GM12878 (cell line): ENCODE measurements at regions not wholly inside any gene's neighbourhood (a gene's known extent, or its start where the extent isn't known, plus 50 kb on each side); places are given as distances from the start of the nearest gene placed in this dataset.

ENCODE experiments used
- ATAC-seq: fragments of 200-7000 bp; cut with Tn5 transposase; 3 replicates; pipeline ENCODE4 v1.9.1; 2020; ENCODE audit warnings: mild to moderate bottlenecking, moderate library complexity
- BruUV-seq: library from RNA; stranded (reverse); fragments of 400-500 nt; replicated peaks from 2 replicates; lab custom pipeline; 2021; lab: Mats Ljungman, UMichigan
- CTCF ChIA-PET: fragments of 300-600 bp; sonication (Branson Sonifier 250); formaldehyde crosslinking; extraction: SDS; loops from one replicate; lab custom pipeline; 2021; ENCODE audit warnings: inconsistent platforms; lab: Yijun Ruan, JAX
- POLR2A ChIA-PET: fragments of 350-600 bp; formaldehyde crosslinking; extraction: SDS; loops from one replicate; lab custom pipeline; 2021; ENCODE audit warnings: inconsistent platforms; lab: Charles Lee
- RAD21 ChIA-PET: fragments of 300-600 bp; sonication (Branson Sonifier 250); formaldehyde crosslinking; loops from one replicate; lab custom pipeline; 2023; ENCODE audit warnings: antibody characterized with exemption; ENCODE audit not compliant: unreplicated experiment; lab: Charles Lee
- SMC1A ChIA-PET: fragments of 300-600 bp; sonication (Branson Sonifier 250); formaldehyde crosslinking; loops from one replicate; lab custom pipeline; 2023; ENCODE audit not compliant: unreplicated experiment, uncharacterized antibody; lab: Charles Lee
- DNase-seq: peaks from one replicate; pipeline ENCODE4 v3.0.0-alpha.2; 2011; ENCODE audit warnings: low read depth, low spot score
- FAIRE-seq: peaks from 3 replicates; lab custom pipeline; 2011; peaks lifted over from hg19 to GRCh38; lab: Jason Lieb, UNC
- H2AFZ ChIP-seq: 2 replicates; pipeline ENCODE4 v1.6.0; 2011; ENCODE audit warnings: low read depth, low read length, control low read depth; ENCODE audit not compliant: control insufficient read depth
- H3K27ac ChIP-seq: 2 replicates; pipeline ENCODE4 v1.5.1; 2011; ENCODE audit warnings: control low read depth; ENCODE audit not compliant: control insufficient read depth, insufficient read depth
- H3K27me3 ChIP-seq, 2 experiments: replicated peaks in 1 of 2; 2 replicates each; pipeline versions ENCODE4 v1.6.0 to v1.6.1; 2011; ENCODE audit warnings: low read length in 1 of 2; ENCODE audit not compliant: control insufficient read depth in 2 of 2, insufficient read depth in 2 of 2
- H3K36me3 ChIP-seq, 2 experiments: 2 replicates each; pipeline ENCODE4 v1.5.1; 2011; ENCODE audit warnings: low read length in 1 of 2; ENCODE audit not compliant: control insufficient read depth in 2 of 2, insufficient read depth in 2 of 2
- H3K4me1 ChIP-seq: 2 replicates; pipeline ENCODE4 v1.6.1; 2011; ENCODE audit warnings: mild to moderate bottlenecking, low read length, moderate library complexity, mixed read lengths; ENCODE audit not compliant: control insufficient read depth, insufficient read depth
- H3K4me2 ChIP-seq: 2 replicates; pipeline ENCODE4 v1.6.0; 2011; ENCODE audit warnings: control low read depth; ENCODE audit not compliant: control insufficient read depth, insufficient read depth
- H3K4me3 ChIP-seq: fragments of 200-600 bp; sonication (generic); 2 replicates; pipeline ENCODE4 v1.5.1; 2016
- H3K79me2 ChIP-seq: 2 replicates; pipeline ENCODE4 v1.6.0; 2011; ENCODE audit warnings: low read length; ENCODE audit not compliant: control insufficient read depth, insufficient read depth
- H3K9ac ChIP-seq: 2 replicates; pipeline ENCODE4 v1.8.0; 2011; ENCODE audit warnings: low read length, control low read depth, mixed read lengths; ENCODE audit not compliant: control insufficient read depth, insufficient read depth
- H3K9me3 ChIP-seq: replicated peaks from 3 replicates; pipeline ENCODE4 v1.5.1; 2011; ENCODE audit warnings: mild to moderate bottlenecking, low read length; ENCODE audit not compliant: control insufficient read depth, insufficient read depth
- H4K20me1 ChIP-seq: 2 replicates; pipeline ENCODE4 v1.6.0; 2011; ENCODE audit not compliant: control insufficient read depth, insufficient read depth
- CBX3 ChIP-seq: fragments of 200-600 bp; sonication (generic); IDR thresholded peaks from 2 replicates; pipeline ENCODE4 v1.6.1; 2016; ENCODE audit warnings: low read depth, borderline replicate concordance
- KAT2A ChIP-seq: conservative IDR thresholded peaks from 2 replicates; pipeline ENCODE4 v1.6.1; 2011; ENCODE audit warnings: low read depth, low read length; ENCODE audit not compliant: control insufficient read depth
- NFXL1 ChIP-seq: fragments of 450-650 bp; IDR thresholded peaks from 2 replicates; pipeline ENCODE4 v1.6.1; 2017; ENCODE audit warnings: antibody characterized with exemption, mild to moderate bottlenecking, borderline replicate concordance
- POLR2A ChIP-seq: IDR thresholded peaks from 2 replicates; pipeline ENCODE4 v1.6.1; 2011; ENCODE audit warnings: low read depth, mild to moderate bottlenecking, low read length
- POU2F2 ChIP-seq: IDR thresholded peaks from 3 replicates; pipeline ENCODE4 v1.6.1; 2011; ENCODE audit warnings: low read depth, mild to moderate bottlenecking, low read length, borderline replicate concordance
- TAF1 ChIP-seq: IDR thresholded peaks from 2 replicates; pipeline ENCODE4 v1.6.1; 2011; ENCODE audit warnings: mild to moderate bottlenecking, low read depth, low read length, borderline replicate concordance
- ZBED1 ChIP-seq: IDR thresholded peaks from 2 replicates; pipeline ENCODE4 v1.6.1; 2016; ENCODE audit warnings: borderline replicate concordance
- ZSCAN29 ChIP-seq: fragments of 450-650 bp; IDR thresholded peaks from 2 replicates; pipeline ENCODE4 v1.6.1; 2017; ENCODE audit warnings: mild to moderate bottlenecking, moderate library complexity
- WGBS: methylation state at CpG from one replicate; pipeline ENCODE4 v1.1.6; 2016; ENCODE audit warnings: low lambda C conversion rate; ENCODE audit not compliant: insufficient replicate concordance, insufficient coverage; ENCODE audit errors: missing lambda C conversion rate; 5-methylcytosine and 5-hydroxymethylcytosine counted together
- in situ Hi-C: fragments of 300-500 bp; cut with MboI; formaldehyde crosslinking; loops from 9 replicates; pipeline ENCODE4 v1.14.3; 2018; ENCODE audit warnings: mixed read lengths
- intact Hi-C: fragments of 100-400 bp; cut with micrococcal nuclease; formaldehyde crosslinking; loops from one replicate; pipeline ENCODE4 v1.14.2; 2022; ENCODE audit not compliant: unreplicated experiment
- TF ChIP-seq, protein P1 (sequence below): fragments of 450-650 bp; IDR thresholded peaks from 2 replicates; pipeline ENCODE4 v1.6.1; 2016; ENCODE audit warnings: mild to moderate bottlenecking, moderate library complexity, borderline replicate concordance
- TF ChIP-seq, protein P2 (sequence below): fragments of 450-650 bp; IDR thresholded peaks from 2 replicates; pipeline ENCODE4 v1.6.1; 2018; ENCODE audit warnings: borderline replicate concordance, mild to moderate bottlenecking; ENCODE audit not compliant: partially characterized antibody
- TF ChIP-seq, protein P3 (sequence below): fragments of 450-650 bp; IDR thresholded peaks from 2 replicates; pipeline ENCODE4 v1.6.1; 2017; ENCODE audit warnings: mild to moderate bottlenecking, moderate library complexity

DNA sequence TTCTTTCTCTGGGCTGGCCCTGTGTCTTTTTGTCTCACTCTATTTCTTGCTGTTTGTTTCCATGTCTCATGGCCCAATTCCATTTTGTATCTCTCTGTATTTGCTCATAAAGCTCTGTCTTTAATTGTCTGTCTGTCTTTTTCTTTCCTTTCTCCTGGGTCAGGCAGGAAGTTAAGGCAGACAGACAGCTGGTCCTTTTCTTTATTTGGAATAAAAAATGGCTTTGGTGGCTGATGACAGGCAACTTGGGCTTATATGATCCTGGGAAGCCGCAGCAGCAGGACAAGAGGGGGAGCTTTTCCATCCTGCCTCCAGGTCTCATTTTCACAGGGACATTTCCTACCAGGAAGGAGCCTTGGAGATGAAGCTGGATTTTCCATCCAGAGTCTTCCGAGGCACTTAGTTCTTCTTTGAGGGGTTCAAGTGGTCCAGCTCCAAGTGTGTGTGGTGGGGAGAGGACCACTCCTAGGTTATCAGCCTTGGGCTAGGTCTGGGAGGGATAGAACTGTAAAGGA is 138.7 kb downstream of the TDRD15 start (continued):
- TF ChIP-seq, protein P1, sequence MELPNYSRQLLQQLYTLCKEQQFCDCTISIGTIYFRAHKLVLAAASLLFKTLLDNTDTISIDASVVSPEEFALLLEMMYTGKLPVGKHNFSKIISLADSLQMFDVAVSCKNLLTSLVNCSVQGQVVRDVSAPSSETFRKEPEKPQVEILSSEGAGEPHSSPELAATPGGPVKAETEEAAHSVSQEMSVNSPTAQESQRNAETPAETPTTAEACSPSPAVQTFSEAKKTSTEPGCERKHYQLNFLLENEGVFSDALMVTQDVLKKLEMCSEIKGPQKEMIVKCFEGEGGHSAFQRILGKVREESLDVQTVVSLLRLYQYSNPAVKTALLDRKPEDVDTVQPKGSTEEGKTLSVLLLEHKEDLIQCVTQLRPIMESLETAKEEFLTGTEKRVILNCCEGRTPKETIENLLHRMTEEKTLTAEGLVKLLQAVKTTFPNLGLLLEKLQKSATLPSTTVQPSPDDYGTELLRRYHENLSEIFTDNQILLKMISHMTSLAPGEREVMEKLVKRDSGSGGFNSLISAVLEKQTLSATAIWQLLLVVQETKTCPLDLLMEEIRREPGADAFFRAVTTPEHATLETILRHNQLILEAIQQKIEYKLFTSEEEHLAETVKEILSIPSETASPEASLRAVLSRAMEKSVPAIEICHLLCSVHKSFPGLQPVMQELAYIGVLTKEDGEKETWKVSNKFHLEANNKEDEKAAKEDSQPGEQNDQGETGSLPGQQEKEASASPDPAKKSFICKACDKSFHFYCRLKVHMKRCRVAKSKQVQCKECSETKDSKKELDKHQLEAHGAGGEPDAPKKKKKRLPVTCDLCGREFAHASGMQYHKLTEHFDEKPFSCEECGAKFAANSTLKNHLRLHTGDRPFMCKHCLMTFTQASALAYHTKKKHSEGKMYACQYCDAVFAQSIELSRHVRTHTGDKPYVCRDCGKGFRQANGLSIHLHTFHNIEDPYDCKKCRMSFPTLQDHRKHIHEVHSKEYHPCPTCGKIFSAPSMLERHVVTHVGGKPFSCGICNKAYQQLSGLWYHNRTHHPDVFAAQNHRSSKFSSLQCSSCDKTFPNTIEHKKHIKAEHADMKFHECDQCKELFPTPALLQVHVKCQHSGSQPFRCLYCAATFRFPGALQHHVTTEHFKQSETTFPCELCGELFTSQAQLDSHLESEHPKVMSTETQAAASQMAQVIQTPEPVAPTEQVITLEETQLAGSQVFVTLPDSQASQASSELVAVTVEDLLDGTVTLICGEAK, result no peak

DNA sequence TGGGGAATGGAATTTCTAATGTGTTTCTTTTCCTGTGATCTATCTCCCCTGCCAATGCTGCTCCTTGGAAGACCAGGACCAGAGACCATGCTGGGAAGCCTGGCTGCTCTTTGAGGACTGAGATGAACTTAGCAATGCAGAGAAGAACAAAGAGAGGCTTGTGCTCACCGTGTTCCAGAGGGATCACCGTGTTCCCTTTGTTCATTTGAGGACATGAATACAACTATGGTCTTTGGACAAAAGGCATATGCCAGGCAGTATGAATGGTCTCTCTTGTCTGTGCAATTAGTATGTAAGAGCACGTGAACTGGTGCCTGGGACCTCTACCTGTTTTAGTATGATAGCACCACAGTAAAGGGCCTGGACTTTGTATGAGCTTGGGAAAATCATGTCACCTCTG is 139.9 kb downstream of the TDRD15 start:
- FAIRE-seq, result no peak
- Histone ChIP-seq H3K9ac (no peak overlapping the region), H3K79me2 (no peaks in the 10 kb centered on the region), H4K20me1 (no peaks in the 10 kb centered on the region), H3K36me3 (no peaks in the 10 kb centered on the region), H3K27ac (no peak overlapping the region)
- SMC1A ChIA-PET, result no interaction called here
- no peak for DNase-seq
- TF ChIP-seq, protein P2, sequence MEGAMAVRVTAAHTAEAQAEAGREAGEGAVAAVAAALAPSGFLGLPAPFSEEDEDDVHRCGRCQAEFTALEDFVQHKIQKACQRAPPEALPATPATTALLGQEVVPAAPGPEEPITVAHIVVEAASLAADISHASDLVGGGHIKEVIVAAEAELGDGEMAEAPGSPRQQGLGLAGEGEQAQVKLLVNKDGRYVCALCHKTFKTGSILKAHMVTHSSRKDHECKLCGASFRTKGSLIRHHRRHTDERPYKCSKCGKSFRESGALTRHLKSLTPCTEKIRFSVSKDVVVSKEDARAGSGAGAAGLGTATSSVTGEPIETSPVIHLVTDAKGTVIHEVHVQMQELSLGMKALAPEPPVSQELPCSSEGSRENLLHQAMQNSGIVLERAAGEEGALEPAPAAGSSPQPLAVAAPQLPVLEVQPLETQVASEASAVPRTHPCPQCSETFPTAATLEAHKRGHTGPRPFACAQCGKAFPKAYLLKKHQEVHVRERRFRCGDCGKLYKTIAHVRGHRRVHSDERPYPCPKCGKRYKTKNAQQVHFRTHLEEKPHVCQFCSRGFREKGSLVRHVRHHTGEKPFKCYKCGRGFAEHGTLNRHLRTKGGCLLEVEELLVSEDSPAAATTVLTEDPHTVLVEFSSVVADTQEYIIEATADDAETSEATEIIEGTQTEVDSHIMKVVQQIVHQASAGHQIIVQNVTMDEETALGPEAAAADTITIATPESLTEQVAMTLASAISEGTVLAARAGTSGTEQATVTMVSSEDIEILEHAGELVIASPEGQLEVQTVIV, result no peak
- TF ChIP-seq ZSCAN29, result no peak
- no peak for TF ChIP-seq ZBED1
- TF ChIP-seq KAT2A, result no peak
- TF ChIP-seq POLR2A, result no peak
- no peak for TF ChIP-seq POU2F2
- TF ChIP-seq CBX3, result no peak
- no peak for TF ChIP-seq TAF1
- TF ChIP-seq, protein P3, sequence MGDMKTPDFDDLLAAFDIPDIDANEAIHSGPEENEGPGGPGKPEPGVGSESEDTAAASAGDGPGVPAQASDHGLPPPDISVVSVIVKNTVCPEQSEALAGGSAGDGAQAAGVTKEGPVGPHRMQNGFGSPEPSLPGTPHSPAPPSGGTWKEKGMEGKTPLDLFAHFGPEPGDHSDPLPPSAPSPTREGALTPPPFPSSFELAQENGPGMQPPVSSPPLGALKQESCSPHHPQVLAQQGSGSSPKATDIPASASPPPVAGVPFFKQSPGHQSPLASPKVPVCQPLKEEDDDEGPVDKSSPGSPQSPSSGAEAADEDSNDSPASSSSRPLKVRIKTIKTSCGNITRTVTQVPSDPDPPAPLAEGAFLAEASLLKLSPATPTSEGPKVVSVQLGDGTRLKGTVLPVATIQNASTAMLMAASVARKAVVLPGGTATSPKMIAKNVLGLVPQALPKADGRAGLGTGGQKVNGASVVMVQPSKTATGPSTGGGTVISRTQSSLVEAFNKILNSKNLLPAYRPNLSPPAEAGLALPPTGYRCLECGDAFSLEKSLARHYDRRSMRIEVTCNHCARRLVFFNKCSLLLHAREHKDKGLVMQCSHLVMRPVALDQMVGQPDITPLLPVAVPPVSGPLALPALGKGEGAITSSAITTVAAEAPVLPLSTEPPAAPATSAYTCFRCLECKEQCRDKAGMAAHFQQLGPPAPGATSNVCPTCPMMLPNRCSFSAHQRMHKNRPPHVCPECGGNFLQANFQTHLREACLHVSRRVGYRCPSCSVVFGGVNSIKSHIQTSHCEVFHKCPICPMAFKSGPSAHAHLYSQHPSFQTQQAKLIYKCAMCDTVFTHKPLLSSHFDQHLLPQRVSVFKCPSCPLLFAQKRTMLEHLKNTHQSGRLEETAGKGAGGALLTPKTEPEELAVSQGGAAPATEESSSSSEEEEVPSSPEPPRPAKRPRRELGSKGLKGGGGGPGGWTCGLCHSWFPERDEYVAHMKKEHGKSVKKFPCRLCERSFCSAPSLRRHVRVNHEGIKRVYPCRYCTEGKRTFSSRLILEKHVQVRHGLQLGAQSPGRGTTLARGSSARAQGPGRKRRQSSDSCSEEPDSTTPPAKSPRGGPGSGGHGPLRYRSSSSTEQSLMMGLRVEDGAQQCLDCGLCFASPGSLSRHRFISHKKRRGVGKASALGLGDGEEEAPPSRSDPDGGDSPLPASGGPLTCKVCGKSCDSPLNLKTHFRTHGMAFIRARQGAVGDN, result no peak
- no peak for TF ChIP-seq NFXL1
- TF ChIP-seq, all 136 proteins: peak for 0
- in situ Hi-C loops, result no loop called here
- Histone ChIP-seq H3K4me2 (no peak overlapping the region), H3K4me3 (no peak overlapping the region), H2AFZ (no peak overlapping the region), H3K9me3 (no peaks in the 10 kb centered on the region), H3K27me3 (peaks cover 0 to 6% of the 10 kb centered on the region in 2 experiments; a peak in 1 of 4 replicates), H3K4me1 (no peaks in the 10 kb centered on the region)
- 13% methylated on average over 3 of the region's 3 CpGs for WGBS
- POLR2A ChIA-PET, result no interaction called here
- ATAC-seq, result no peak
- RAD21 ChIA-PET, result no interaction called here
- intact Hi-C loops, result no loop called here
- no TSS peak for BruUV-seq
- CTCF ChIA-PET, result no interaction called here
